SK-N-MC (cell line): ENCODE measurements at regions not wholly inside any gene's neighbourhood (a gene's known extent, or its start where the extent isn't known, plus 50 kb on each side); places are given as distances from the start of the nearest gene placed in this dataset.
"Not testable (repeated sequence)": the region's sequence is repeated elsewhere in the genome, so short reads cannot be mapped to it uniquely, and the experiment has no call there.

ENCODE experiments used
- EZH2 ChIP-seq: fragments of 200-600 bp; sonication (generic); IDR thresholded peaks from one replicate; pipeline ENCODE4 v1.6.1; 2017; ENCODE audit warnings: antibody characterized with exemption
- POLR2AphosphoS5 ChIP-seq: IDR thresholded peaks from 2 replicates; pipeline ENCODE4 v1.6.1; 2012; ENCODE audit warnings: mild to moderate bottlenecking, low read depth, low read length, borderline replicate concordance

DNA sequence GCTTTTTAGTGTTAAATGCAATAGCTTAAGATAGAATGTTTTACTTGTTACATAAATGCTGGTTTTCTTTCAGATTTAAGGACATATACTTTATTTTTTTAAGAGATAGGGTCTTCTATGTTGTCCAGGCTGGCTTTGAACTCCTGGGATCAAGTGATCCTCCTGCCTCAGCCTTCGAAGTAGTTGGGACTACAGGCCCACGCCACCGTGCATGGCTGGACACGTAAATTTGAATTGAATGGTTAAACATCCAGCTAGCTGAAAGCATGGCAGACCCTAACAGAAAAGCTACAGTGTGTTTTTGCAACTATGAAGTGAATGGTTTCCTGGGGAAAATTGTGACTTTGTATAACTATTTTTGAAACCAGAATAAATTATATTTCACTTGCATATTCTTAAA is 2888.6 kb downstream of the RPIA start:
- not testable (repeated sequence) for TF ChIP-seq POLR2AphosphoS5, EZH2
